ENCODE measurements at regions not wholly inside any gene's neighbourhood (a gene's known extent, or its start where the extent isn't known, plus 50 kb on each side); places are given as distances from the start of the nearest gene placed in this dataset.

DNA sequence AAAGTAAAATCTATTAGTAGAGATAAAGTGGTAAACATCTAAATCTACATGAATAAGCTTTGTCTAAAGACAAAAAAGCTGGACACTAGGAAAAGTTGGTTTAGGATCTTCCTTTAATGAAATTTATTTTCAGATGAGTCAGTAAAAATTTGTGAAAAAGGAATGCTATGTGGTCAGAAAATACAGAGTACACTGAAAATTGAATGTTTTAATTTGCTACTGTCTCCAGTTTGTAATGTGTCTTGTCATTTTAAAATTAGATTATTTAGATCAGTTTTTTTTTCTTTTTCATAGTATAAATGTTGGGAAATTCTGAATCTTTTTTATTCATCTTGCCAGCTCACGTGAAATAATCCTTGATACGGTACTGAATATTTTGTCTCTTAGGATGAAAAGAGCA is 56.9 kb downstream of the SLITRK6 start:
- TF ChIP-seq PAX5 (IDR thresholded peaks at IDR 0.05; ENCODE audit: insufficient read depth, low read length, severe bottlenecking) (no peak), POLR2A (IDR thresholded peaks at IDR 0.05; ENCODE audit: low read depth, low read length) (no peak), POLR2AphosphoS5 (IDR thresholded peaks at IDR 0.05; ENCODE audit: low read depth, low read length) (no peak), POU2F2 (IDR thresholded peaks at IDR 0.05; ENCODE audit: low read depth, low read length) (no peak), TAF1 (IDR thresholded peaks at IDR 0.05; ENCODE audit: low read depth, low read length) (no peak)

Measured in GM12891 (cell line).